CD4-positive, alpha-beta T cell treated with Interleukin-2 at 100 ng/mL for 4 hours (primary cell): ENCODE measurements at regions not wholly inside any gene's neighbourhood (a gene's known extent, or its start where the extent isn't known, plus 50 kb on each side); places are given as distances from the start of the nearest gene placed in this dataset.

Experiments used
- DNase-seq: peaks from one replicate; pipeline ENCODE4 v3.0.0-alpha.2; 2020; ENCODE audit warnings: low spot score

DNA sequence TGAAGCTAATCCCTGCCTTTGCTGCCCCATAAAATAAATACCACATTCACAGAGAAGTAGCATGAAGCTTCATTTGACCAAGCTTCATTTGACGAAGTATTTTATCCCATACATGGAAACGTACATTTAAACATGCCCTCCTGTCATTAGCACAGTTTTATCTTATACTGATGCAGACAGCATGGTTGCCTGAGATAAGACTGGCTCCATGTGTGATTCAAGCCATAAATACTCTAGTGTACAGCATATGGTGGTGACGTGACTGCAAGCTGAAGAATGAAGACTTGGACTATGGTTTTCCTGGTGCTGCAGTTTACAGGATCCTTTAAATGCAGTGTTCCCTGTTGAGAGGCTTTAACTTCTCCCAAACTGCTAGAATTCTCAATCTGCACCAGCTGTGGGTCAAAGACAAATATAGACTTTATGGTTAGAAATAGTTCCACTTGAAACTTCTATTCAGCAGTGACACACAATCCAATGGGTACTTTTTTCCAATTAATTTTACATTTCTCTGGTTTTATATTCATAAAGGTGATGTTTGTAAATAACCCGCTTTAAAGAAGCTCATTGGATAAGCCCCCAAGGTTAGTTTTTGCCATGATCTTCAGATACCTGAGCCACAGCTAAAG lies 64.9 kb downstream of the CYB561 start:
- DNase-seq: no peak

DNA sequence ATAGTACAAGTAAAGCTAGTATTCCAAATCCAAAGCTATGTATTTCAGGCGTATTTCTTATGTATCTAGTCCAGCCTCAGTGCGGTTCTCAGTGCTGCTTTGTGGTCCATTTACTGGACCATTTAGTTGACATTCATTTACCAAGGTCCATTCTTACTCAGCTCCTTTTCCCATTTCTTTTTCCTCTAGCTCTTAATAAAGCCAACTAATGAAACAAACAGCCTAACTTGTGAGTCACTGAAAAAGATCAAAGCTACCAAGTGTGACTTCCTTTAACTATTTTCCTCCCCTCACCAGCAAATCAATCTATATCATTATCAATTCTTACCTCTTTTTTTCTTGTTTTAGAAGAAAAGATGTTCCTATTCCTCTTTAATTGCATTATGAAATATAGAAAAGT lies 64.0 kb downstream of the CYB561 start:
- no peak for DNase-seq
